SK-N-SH treated with all-trans-retinoic acid at 6 μM for 48 hours (cell line): ENCODE measurements at regions not wholly inside any gene's neighbourhood (a gene's known extent, or its start where the extent isn't known, plus 50 kb on each side); places are given as distances from the start of the nearest gene placed in this dataset.

Experiments
- CSDC2 ChIP-seq: fragments of 250-450 bp; sonication (Bioruptor Pico); IDR thresholded peaks from 2 replicates; pipeline ENCODE4 v1.5.0; 2020; ENCODE audit warnings: mild to moderate bottlenecking, moderate library complexity
- ZFP3 ChIP-seq: fragments of 250-450 bp; sonication (Bioruptor Pico); IDR thresholded peaks from 2 replicates; pipeline ENCODE4 v1.5.0; 2020; ENCODE audit warnings: mild to moderate bottlenecking, moderate library complexity
- TF ChIP-seq, protein P1 (sequence below): fragments of 250-450 bp; sonication (Bioruptor Pico); IDR thresholded peaks from 2 replicates; pipeline ENCODE4 v1.5.1; 2020; ENCODE audit warnings: low read depth, mild to moderate bottlenecking, moderate library complexity
- TF ChIP-seq, protein P2 (sequence below): fragments of 250-450 bp; sonication (Bioruptor Pico); IDR thresholded peaks from 2 replicates; pipeline ENCODE4 v1.8.0; 2021; ENCODE audit warnings: low read depth, mild to moderate bottlenecking, moderate library complexity, borderline replicate concordance
- TF ChIP-seq, protein P3 (sequence below): fragments of 250-450 bp; sonication (Bioruptor Pico); IDR thresholded peaks from 2 replicates; pipeline ENCODE4 v1.8.0; 2020; ENCODE audit warnings: mild to moderate bottlenecking, moderate library complexity, borderline replicate concordance

DNA sequence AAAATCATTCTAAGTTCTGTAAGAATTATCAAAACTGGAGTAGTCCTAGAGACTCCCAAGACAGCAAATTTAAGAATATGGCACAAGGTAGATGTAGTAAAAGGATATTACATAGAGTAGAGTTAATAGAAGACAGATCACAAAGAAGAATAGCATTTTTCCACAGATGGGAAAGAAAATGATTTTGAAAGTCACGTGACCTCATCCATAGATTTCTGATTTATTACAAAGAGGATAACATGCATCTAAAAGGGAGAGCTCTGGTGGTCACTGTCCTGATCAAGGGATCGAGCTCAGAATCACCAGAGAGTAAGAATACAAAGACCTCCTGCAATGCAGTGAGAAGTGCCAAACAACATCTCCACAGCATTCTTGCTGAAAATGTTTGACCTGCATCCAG, 354.4 kb downstream of the TBL1XR1 start:
- TF ChIP-seq, protein P1, sequence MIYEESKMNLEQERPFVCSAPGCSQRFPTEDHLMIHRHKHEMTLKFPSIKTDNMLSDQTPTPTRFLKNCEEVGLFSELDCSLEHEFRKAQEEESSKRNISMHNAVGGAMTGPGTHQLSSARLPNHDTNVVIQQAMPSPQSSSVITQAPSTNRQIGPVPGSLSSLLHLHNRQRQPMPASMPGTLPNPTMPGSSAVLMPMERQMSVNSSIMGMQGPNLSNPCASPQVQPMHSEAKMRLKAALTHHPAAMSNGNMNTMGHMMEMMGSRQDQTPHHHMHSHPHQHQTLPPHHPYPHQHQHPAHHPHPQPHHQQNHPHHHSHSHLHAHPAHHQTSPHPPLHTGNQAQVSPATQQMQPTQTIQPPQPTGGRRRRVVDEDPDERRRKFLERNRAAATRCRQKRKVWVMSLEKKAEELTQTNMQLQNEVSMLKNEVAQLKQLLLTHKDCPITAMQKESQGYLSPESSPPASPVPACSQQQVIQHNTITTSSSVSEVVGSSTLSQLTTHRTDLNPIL (CRISPR knock-in tag): no peak
- TF ChIP-seq ZFP3 (CRISPR knock-in tag) (no peak), CSDC2 (CRISPR knock-in tag) (no peak)
- TF ChIP-seq, protein P2, sequence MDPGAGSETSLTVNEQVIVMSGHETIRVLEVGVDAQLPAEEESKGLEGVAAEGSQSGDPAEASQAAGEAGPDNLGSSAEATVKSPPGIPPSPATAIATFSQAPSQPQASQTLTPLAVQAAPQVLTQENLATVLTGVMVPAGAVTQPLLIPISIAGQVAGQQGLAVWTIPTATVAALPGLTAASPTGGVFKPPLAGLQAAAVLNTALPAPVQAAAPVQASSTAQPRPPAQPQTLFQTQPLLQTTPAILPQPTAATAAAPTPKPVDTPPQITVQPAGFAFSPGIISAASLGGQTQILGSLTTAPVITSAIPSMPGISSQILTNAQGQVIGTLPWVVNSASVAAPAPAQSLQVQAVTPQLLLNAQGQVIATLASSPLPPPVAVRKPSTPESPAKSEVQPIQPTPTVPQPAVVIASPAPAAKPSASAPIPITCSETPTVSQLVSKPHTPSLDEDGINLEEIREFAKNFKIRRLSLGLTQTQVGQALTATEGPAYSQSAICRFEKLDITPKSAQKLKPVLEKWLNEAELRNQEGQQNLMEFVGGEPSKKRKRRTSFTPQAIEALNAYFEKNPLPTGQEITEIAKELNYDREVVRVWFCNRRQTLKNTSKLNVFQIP: no peak
- TF ChIP-seq, protein P3, sequence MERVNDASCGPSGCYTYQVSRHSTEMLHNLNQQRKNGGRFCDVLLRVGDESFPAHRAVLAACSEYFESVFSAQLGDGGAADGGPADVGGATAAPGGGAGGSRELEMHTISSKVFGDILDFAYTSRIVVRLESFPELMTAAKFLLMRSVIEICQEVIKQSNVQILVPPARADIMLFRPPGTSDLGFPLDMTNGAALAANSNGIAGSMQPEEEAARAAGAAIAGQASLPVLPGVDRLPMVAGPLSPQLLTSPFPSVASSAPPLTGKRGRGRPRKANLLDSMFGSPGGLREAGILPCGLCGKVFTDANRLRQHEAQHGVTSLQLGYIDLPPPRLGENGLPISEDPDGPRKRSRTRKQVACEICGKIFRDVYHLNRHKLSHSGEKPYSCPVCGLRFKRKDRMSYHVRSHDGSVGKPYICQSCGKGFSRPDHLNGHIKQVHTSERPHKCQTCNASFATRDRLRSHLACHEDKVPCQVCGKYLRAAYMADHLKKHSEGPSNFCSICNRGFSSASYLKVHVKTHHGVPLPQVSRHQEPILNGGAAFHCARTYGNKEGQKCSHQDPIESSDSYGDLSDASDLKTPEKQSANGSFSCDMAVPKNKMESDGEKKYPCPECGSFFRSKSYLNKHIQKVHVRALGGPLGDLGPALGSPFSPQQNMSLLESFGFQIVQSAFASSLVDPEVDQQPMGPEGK: no peak
